Mesenchymal stem cell (in vitro differentiated cells and primary cell): ENCODE measurements at regions not wholly inside any gene's neighbourhood (a gene's known extent, or its start where the extent isn't known, plus 50 kb on each side); places are given as distances from the start of the nearest gene placed in this dataset.

Source experiments
- DNase-seq: peaks from one replicate; pipeline ENCODE4 v3.0.0-alpha.2; 2013
- H2AFZ ChIP-seq: one replicate; pipeline ENCODE4 v1.6.1; 2013; ENCODE audit warnings: low read depth, mild to moderate bottlenecking, control low read depth, inconsistent platforms, low read length, moderate library complexity
- H2AK5ac ChIP-seq: 2 replicates; pipeline ENCODE4 v1.6.1; 2013; ENCODE audit warnings: low read length, moderate library complexity, mild to moderate bottlenecking, inconsistent platforms; ENCODE audit not compliant: severe bottlenecking
- H2BK120ac ChIP-seq: one replicate; pipeline ENCODE4 v1.6.1; 2013; ENCODE audit warnings: low read depth, mild to moderate bottlenecking, inconsistent platforms, low read length, moderate library complexity
- H2BK12ac ChIP-seq, 2 experiments: one replicate each; pipeline ENCODE4 v1.6.1; 2013; ENCODE audit warnings: inconsistent platforms in 2 of 2, low read length in 2 of 2, mild to moderate bottlenecking in 2 of 2, moderate library complexity in 2 of 2, control low read depth in 1 of 2
- H2BK15ac ChIP-seq: one replicate; pipeline ENCODE4 v1.6.1; 2013; ENCODE audit warnings: mild to moderate bottlenecking, low read depth, inconsistent platforms; ENCODE audit not compliant: poor library complexity, severe bottlenecking
- H2BK5ac ChIP-seq: 2 replicates; pipeline ENCODE4 v1.6.1; 2013; ENCODE audit warnings: low read depth, mild to moderate bottlenecking, low read length, control low read depth, inconsistent platforms; ENCODE audit not compliant: poor library complexity, severe bottlenecking
- H3K14ac ChIP-seq, 2 experiments: one replicate each; pipeline ENCODE4 v1.6.1; 2013; ENCODE audit warnings: inconsistent platforms in 2 of 2, low read length in 2 of 2, control low read depth in 1 of 2, mild to moderate bottlenecking in 1 of 2, moderate library complexity in 1 of 2
- H3K18ac ChIP-seq, 2 experiments: one replicate each; pipeline ENCODE4 v1.6.1; 2013; ENCODE audit warnings: inconsistent platforms in 2 of 2, low read length in 2 of 2, control low read depth in 1 of 2, low read depth in 1 of 2, mild to moderate bottlenecking in 1 of 2
- H3K23ac ChIP-seq, 2 experiments: one replicate each; pipeline ENCODE4 v1.6.1; 2013; ENCODE audit warnings: inconsistent platforms in 2 of 2, low read length in 2 of 2, mild to moderate bottlenecking in 2 of 2, moderate library complexity in 2 of 2, control low read depth in 1 of 2
- H3K27ac ChIP-seq: 2 replicates; pipeline ENCODE4 v1.5.1; 2013; ENCODE audit warnings: mild to moderate bottlenecking, moderate library complexity, low read length, control low read depth, inconsistent platforms; ENCODE audit not compliant: poor library complexity, severe bottlenecking
- H3K27me3 ChIP-seq, 2 experiments: 2 replicates each; pipeline versions ENCODE4 v1.6.1 to v1.7.0; 2013; ENCODE audit warnings: low read length in 2 of 2, mild to moderate bottlenecking in 2 of 2, moderate library complexity in 2 of 2, control low read depth in 1 of 2, inconsistent platforms in 1 of 2; ENCODE audit not compliant: control insufficient read depth in 1 of 2, insufficient read depth in 1 of 2
- H3K36me3 ChIP-seq, 2 experiments: 2 replicates each; pipeline versions ENCODE4 v1.6.1 to v1.7.0; 2013; ENCODE audit warnings: low read length in 2 of 2, control low read depth in 1 of 2, inconsistent platforms in 1 of 2, low read depth in 1 of 2, mild to moderate bottlenecking in 1 of 2; ENCODE audit not compliant: insufficient read depth in 2 of 2, control insufficient read depth in 1 of 2
- H3K4ac ChIP-seq, 2 experiments: one replicate each; pipeline ENCODE4 v1.6.1; 2013; ENCODE audit warnings: inconsistent platforms in 2 of 2, low read length in 2 of 2, mild to moderate bottlenecking in 2 of 2, moderate library complexity in 2 of 2, control low read depth in 1 of 2, low read depth in 1 of 2
- H3K4me1 ChIP-seq: 2 replicates; pipeline ENCODE4 v1.6.1; 2013; ENCODE audit warnings: low read depth, low read length, control low read depth; ENCODE audit not compliant: control insufficient read depth, insufficient read depth
- H3K4me2 ChIP-seq: 2 replicates; pipeline ENCODE4 v1.6.1; 2013; ENCODE audit warnings: low read length, mild to moderate bottlenecking, inconsistent platforms; ENCODE audit not compliant: poor library complexity, severe bottlenecking
- H3K4me3 ChIP-seq, 2 experiments: 2 replicates each; pipeline versions ENCODE4 v1.5.1 to v1.7.0; 2013; ENCODE audit warnings: low read length in 2 of 2, mild to moderate bottlenecking in 2 of 2, control low read depth in 1 of 2, low read depth in 1 of 2; ENCODE audit not compliant: insufficient read depth in 1 of 2
- H3K79me1 ChIP-seq: replicated peaks from 2 replicates; pipeline ENCODE4 v1.6.1; 2013; ENCODE audit warnings: mild to moderate bottlenecking, control low read depth, low read length, inconsistent platforms; ENCODE audit not compliant: poor library complexity, severe bottlenecking
- H3K9ac ChIP-seq: 2 replicates; pipeline ENCODE4 v1.7.0; 2013; ENCODE audit warnings: mild to moderate bottlenecking, low read length, moderate library complexity
- H3K9me3 ChIP-seq: 2 replicates; pipeline ENCODE4 v1.7.0; 2013; ENCODE audit warnings: mild to moderate bottlenecking, low read length; ENCODE audit not compliant: control insufficient read depth
- H4K8ac ChIP-seq: one replicate; pipeline ENCODE4 v1.6.1; 2013; ENCODE audit warnings: inconsistent platforms, mild to moderate bottlenecking, low read length, moderate library complexity
- H4K91ac ChIP-seq: one replicate; pipeline ENCODE4 v1.6.1; 2013; ENCODE audit warnings: mild to moderate bottlenecking, low read length, inconsistent platforms
- WGBS: methylation state at CpG from one replicate; pipeline ENCODE4 v1.1.7; 2013; ENCODE audit warnings: mixed read lengths; 5-methylcytosine and 5-hydroxymethylcytosine counted together

DNA sequence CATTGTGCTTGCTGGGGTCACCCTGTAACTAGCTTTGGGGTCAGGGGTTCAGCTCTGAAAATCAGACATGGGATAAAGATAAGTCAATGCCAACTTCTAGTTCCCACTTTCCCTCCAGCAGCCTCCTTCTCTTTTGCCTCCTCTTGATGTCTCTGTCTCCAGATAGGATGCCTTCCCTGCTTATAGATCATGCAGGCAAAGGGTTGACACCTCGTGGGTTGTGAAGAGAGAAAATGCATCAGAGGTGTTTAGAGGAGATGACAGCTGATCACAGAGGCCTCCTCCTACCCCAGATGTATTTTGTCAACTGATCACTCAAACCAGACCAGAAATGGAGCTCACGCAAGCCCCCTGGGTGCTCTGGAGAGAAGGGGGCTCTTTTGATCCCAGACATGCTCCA, 337.8 kb downstream of the BUD13 start:
- no peak overlapping the region for H2BK120ac ChIP-seq
- no peak overlapping the region for H2BK15ac ChIP-seq
- no peak overlapping the region for H3K18ac ChIP-seq
- no peak overlapping the region for H3K27ac ChIP-seq
- no peak overlapping the region for H4K91ac ChIP-seq
- no peak overlapping the region for H2BK5ac ChIP-seq
- H2AK5ac ChIP-seq: no peak overlapping the region
- no peak overlapping the region for H2AFZ ChIP-seq
- no CpG with 5 or more reads among the region's 2 CpGs for WGBS
- no peaks in the 10 kb centered on the region for H3K79me1 ChIP-seq
- H4K8ac ChIP-seq: no peak overlapping the region
- H3K9ac ChIP-seq: no peak overlapping the region
- no peaks in the 10 kb centered on the region for H3K36me3 ChIP-seq
- no peak overlapping the region for H2BK12ac ChIP-seq
- no peak overlapping the region for H3K4me2 ChIP-seq
- DNase-seq: no peak
- no peaks in the 10 kb centered on the region for H3K9me3 ChIP-seq
- H3K4me1 ChIP-seq: no peaks in the 10 kb centered on the region
- H3K14ac ChIP-seq: no peak overlapping the region
- no peak overlapping the region for H3K4me3 ChIP-seq
- no peak overlapping the region for H3K4ac ChIP-seq
- H3K27me3 ChIP-seq: peaks cover 0 to 14% of the 10 kb centered on the region in 2 experiments
- no peak overlapping the region for H3K23ac ChIP-seq

DNA sequence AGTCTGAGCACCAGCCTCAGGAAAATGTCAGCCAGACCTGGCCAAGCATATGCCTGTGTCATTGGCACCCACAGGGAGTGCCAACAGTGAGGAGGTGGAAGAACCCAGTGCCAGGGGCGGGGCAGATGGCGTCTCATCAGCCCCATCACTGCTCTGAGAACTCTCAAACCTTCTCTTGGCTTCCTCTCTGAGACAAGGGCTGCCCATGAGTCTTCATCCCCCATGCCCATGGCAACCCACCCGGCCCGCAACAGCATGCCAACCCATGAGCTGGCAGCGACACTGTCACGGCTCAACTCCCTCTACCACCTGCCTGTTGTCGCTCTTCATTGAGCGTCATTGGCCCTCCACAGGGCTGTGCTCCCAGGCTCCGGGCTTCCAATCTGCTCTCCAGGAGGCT, 340.5 kb downstream of the BUD13 start:
- Histone ChIP-seq H3K4me2 (no peak overlapping the region), H3K27me3 (peaks cover 0 to 11% of the 10 kb centered on the region in 2 experiments), H3K36me3 (no peaks in the 10 kb centered on the region), H3K18ac (no peak overlapping the region), H3K14ac (no peak overlapping the region), H2AFZ (no peak overlapping the region), H3K27ac (no peak overlapping the region), H3K4ac (no peak overlapping the region), H2BK15ac (no peak overlapping the region), H3K9me3 (no peaks in the 10 kb centered on the region), H4K8ac (no peak overlapping the region), H2AK5ac (no peak overlapping the region), H4K91ac (no peak overlapping the region), H2BK12ac (no peak overlapping the region), H2BK120ac (no peak overlapping the region), H3K23ac (no peak overlapping the region), H3K4me1 (no peaks in the 10 kb centered on the region), H2BK5ac (no peak overlapping the region), H3K9ac (no peak overlapping the region), H3K4me3 (no peak overlapping the region), H3K79me1 (no peaks in the 10 kb centered on the region)
- 87% methylated on average over 9 of the region's 9 CpGs for WGBS
- DNase-seq: no peak

DNA sequence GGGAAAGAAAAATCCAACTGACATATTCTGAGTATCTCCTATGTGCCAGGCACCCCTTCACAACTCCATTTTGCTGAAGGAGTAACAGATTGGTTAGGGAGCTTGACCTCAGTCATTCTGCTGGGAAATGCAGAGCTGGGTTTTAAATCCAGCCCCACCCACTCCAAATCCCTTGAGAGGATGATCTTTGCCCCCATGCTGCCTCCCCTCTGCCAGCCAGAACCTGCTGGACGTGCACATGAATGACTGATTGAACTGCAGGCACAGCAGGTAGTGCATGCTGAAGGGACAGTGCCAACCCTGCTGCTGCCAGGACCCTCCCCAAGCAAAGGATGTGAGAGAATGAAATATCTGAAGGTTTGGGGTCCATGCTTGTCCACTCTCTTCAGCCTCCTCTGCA, 340.9 kb downstream of the BUD13 start:
- Histone ChIP-seq H3K79me1 (no peaks in the 10 kb centered on the region), H3K4me2 (no peak overlapping the region), H3K36me3 (no peaks in the 10 kb centered on the region), H3K4me3 (no peak overlapping the region), H4K8ac (no peak overlapping the region), H3K14ac (no peak overlapping the region), H3K27ac (no peak overlapping the region), H3K9me3 (no peaks in the 10 kb centered on the region), H2BK12ac (no peak overlapping the region), H3K4me1 (no peaks in the 10 kb centered on the region), H3K27me3 (peaks cover 0 to 11% of the 10 kb centered on the region in 2 experiments), H3K23ac (no peak overlapping the region), H3K18ac (no peak overlapping the region), H2AFZ (no peak overlapping the region), H3K4ac (no peak overlapping the region), H3K9ac (no peak overlapping the region), H2BK5ac (no peak overlapping the region), H2BK15ac (no peak overlapping the region), H2BK120ac (no peak overlapping the region), H4K91ac (no peak overlapping the region), H2AK5ac (no peak overlapping the region)
- DNase-seq: no peak
- WGBS: 71% methylated on average over 1 of the region's 1 CpG

DNA sequence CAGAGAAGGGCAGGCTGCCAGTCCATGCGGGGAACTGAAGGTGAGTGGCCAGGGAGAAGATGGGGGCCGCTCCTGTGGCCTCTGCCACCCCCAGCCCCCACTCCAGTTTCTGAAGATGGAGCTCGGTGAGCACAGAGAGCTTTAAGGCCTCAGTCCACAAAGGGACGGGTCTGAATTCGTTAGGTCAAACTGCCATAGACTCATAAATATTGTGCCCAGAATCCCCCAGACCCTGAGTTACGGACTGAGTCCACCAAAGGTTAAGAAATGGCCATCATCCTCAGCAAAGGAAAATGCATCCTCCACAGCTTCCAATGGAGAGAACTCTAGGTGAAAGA, 344.2 kb downstream of the BUD13 start:
- no peak overlapping the region for H3K4ac ChIP-seq
- no peak overlapping the region for H2BK5ac ChIP-seq
- WGBS: 69% methylated on average over 6 of the region's 6 CpGs
- H3K9me3 ChIP-seq: no peaks in the 10 kb centered on the region
- no peaks in the 10 kb centered on the region for H3K79me1 ChIP-seq
- H3K4me3 ChIP-seq: no peak overlapping the region
- H3K23ac ChIP-seq: no peak overlapping the region
- H3K36me3 ChIP-seq: no peaks in the 10 kb centered on the region
- no peak overlapping the region for H2AK5ac ChIP-seq
- no peak overlapping the region for H3K27ac ChIP-seq
- no peak for DNase-seq
- no peak overlapping the region for H2BK15ac ChIP-seq
- H3K4me1 ChIP-seq: no peaks in the 10 kb centered on the region
- H4K91ac ChIP-seq: no peak overlapping the region
- no peak overlapping the region for H3K14ac ChIP-seq
- no peak overlapping the region for H2BK120ac ChIP-seq
- H2AFZ ChIP-seq: no peak overlapping the region
- peaks cover 0 to 4% of the 10 kb centered on the region in 2 experiments for H3K27me3 ChIP-seq
- no peak overlapping the region for H2BK12ac ChIP-seq
- H3K9ac ChIP-seq: no peak overlapping the region
- H4K8ac ChIP-seq: no peak overlapping the region
- no peak overlapping the region for H3K4me2 ChIP-seq
- no peak overlapping the region for H3K18ac ChIP-seq
